A673 (cell line): ENCODE measurements at regions not wholly inside any gene's neighbourhood (a gene's known extent, or its start where the extent isn't known, plus 50 kb on each side); places are given as distances from the start of the nearest gene placed in this dataset.

Experiments
- EZH2 ChIP-seq: fragments of 200-600 bp; sonication (generic); IDR thresholded peaks from 2 replicates; pipeline ENCODE4 v1.6.1; 2017; ENCODE audit warnings: borderline replicate concordance, low read depth, mild to moderate bottlenecking, mixed read lengths, antibody characterized with exemption, low read length; ENCODE audit not compliant: poor library complexity, severe bottlenecking
- TF ChIP-seq, protein P1 (sequence below): fragments of 300-800, 200-600 bp; sonication (generic); conservative IDR thresholded peaks from 2 replicates; pipeline ENCODE4 v1.5.1; 2017; ENCODE audit warnings: low read depth, mild to moderate bottlenecking, antibody characterized with exemption, low read length, moderate library complexity, mixed read lengths

GRCh38 chr2:117074756-117075155 is 739.7 kb upstream of the DDX18 start:
- TF ChIP-seq, protein P1, sequence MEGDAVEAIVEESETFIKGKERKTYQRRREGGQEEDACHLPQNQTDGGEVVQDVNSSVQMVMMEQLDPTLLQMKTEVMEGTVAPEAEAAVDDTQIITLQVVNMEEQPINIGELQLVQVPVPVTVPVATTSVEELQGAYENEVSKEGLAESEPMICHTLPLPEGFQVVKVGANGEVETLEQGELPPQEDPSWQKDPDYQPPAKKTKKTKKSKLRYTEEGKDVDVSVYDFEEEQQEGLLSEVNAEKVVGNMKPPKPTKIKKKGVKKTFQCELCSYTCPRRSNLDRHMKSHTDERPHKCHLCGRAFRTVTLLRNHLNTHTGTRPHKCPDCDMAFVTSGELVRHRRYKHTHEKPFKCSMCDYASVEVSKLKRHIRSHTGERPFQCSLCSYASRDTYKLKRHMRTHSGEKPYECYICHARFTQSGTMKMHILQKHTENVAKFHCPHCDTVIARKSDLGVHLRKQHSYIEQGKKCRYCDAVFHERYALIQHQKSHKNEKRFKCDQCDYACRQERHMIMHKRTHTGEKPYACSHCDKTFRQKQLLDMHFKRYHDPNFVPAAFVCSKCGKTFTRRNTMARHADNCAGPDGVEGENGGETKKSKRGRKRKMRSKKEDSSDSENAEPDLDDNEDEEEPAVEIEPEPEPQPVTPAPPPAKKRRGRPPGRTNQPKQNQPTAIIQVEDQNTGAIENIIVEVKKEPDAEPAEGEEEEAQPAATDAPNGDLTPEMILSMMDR, result no peak
- TF ChIP-seq EZH2, result no peak
